GM12872 (cell line): ENCODE measurements at regions not wholly inside any gene's neighbourhood (a gene's known extent, or its start where the extent isn't known, plus 50 kb on each side); places are given as distances from the start of the nearest gene placed in this dataset.

Source experiments
- CTCF ChIP-seq: IDR thresholded peaks from 3 replicates; pipeline ENCODE4 v1.5.1; 2011; ENCODE audit warnings: low read depth, mild to moderate bottlenecking, low read length, moderate library complexity; ENCODE audit not compliant: insufficient read depth

GRCh38 chr5:100641833-100642232 is 106.7 kb downstream of the FAM174A start:
- TF ChIP-seq CTCF = no peak

- TF ChIP-seq CTCF = no peak
These were observed 108.3 kb downstream of the FAM174A start for GRCh38 chr5:100643473-100643872.

GRCh38 chr5:100644185-100644584 is 109.0 kb downstream of the FAM174A start:
- TF ChIP-seq CTCF = no peak

- no peak for TF ChIP-seq CTCF
These were observed 109.6 kb downstream of the FAM174A start for GRCh38 chr5:100644776-100645175.

GRCh38 chr5:100646011-100646410 is 110.8 kb downstream of the FAM174A start:
- no peak for TF ChIP-seq CTCF

- no peak for TF ChIP-seq CTCF
These were observed 111.5 kb downstream of the FAM174A start for GRCh38 chr5:100646691-100647090.

- no peak for TF ChIP-seq CTCF
These were observed 112.5 kb downstream of the FAM174A start for GRCh38 chr5:100647461-100648230.
